GM21786 (cell line): ENCODE measurements at regions not wholly inside any gene's neighbourhood (a gene's known extent, or its start where the extent isn't known, plus 50 kb on each side); places are given as distances from the start of the nearest gene placed in this dataset.
"Not testable (repeated sequence)": the region's sequence is repeated elsewhere in the genome, so short reads cannot be mapped to it uniquely, and the experiment has no call there.

Experiments used
- ATAC-seq: cut with Tn5 transposase; IDR thresholded peaks from one replicate; pipeline ENCODE4 v1.9.1; 2021; ENCODE audit not compliant: unreplicated experiment

GRCh38 chr5:96483878-96484277 lies 50.8 kb upstream of the PCSK1 start:
- ATAC-seq, result no peak

GRCh38 chr5:96487859-96488258 lies 54.8 kb upstream of the PCSK1 start:
- ATAC-seq, result no peak

GRCh38 chr5:96489532-96489931 lies 56.5 kb upstream of the PCSK1 start:
- no peak for ATAC-seq

- no peak for ATAC-seq
These were observed 59.5 kb upstream of the PCSK1 start for GRCh38 chr5:96492459-96493047.

- ATAC-seq, result no peak
These were observed 60.3 kb upstream of the PCSK1 start for GRCh38 chr5:96493219-96493790.

GRCh38 chr5:96495412-96495811 lies 62.4 kb upstream of the PCSK1 start:
- not testable (repeated sequence) for ATAC-seq

GRCh38 chr5:96497027-96497426 lies 64.0 kb upstream of the PCSK1 start:
- ATAC-seq, result not testable (repeated sequence)

GRCh38 chr5:96499753-96500345 lies 66.8 kb upstream of the PCSK1 start:
- ATAC-seq, result no peak

- ATAC-seq, result no peak
These were observed 69.1 kb upstream of the PCSK1 start for GRCh38 chr5:96501991-96502646.

GRCh38 chr5:96503501-96504236 lies 70.6 kb upstream of the PCSK1 start:
- ATAC-seq, result no peak

- ATAC-seq, result no peak
These were observed 73.3 kb upstream of the PCSK1 start for GRCh38 chr5:96506376-96506775.

- ATAC-seq, result no peak
These were observed 73.9 kb upstream of the PCSK1 start for GRCh38 chr5:96506866-96507527.

GRCh38 chr5:96509316-96509715 lies 76.3 kb upstream of the PCSK1 start:
- no peak for ATAC-seq

- no peak for ATAC-seq
These were observed 76.8 kb upstream of the PCSK1 start for GRCh38 chr5:96509721-96510350.

GRCh38 chr5:96516631-96517071 lies 83.6 kb upstream of the PCSK1 start:
- no peak for ATAC-seq

GRCh38 chr5:96517295-96517694 lies 84.2 kb upstream of the PCSK1 start:
- no peak for ATAC-seq

- no peak for ATAC-seq
These were observed 87.3 kb upstream of the PCSK1 start for GRCh38 chr5:96520345-96520744.

GRCh38 chr5:96522635-96523355 lies 89.7 kb upstream of the PCSK1 start:
- ATAC-seq, result no peak

GRCh38 chr5:96527768-96528661 lies 95.0 kb upstream of the PCSK1 start:
- ATAC-seq, result no peak
